ENCODE measurements at regions not wholly inside any gene's neighbourhood (a gene's known extent, or its start where the extent isn't known, plus 50 kb on each side); places are given as distances from the start of the nearest gene placed in this dataset.

DNA sequence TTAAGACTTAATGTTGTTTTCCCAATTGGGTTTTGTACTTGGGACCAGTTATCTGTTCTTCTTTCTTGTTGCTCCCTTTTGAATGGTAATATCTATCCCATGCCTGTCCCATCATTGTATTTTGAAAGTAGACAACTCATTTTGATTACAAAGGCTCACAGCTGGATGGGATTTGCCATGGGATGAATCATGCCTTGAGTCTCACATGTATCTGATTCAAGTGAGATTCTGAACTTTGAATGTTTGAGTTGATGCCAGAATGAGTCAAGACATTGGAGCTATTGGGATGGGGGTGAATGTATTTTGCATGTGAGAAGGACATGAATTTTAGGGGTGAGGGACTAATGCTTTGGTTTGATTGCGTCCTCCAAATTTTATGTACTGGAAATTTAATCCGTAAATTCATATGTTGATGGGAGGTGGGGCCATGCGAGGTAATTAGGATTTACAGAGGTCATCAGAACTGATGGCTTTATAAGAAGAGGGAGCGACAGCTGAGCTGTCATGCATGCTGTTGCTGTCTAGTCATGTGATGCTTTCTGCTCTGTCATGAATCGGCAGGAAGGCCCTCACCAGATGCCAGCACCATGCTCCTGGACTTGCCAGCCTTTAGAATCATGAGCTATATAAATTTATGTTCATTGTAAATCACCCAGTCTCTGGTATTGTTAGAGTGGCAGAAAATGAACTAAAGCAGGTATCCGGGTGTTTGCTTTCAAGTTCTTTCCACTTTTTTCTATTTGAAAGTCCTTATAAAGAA, 741.3 kb upstream of the RAB6C start:
- TF ChIP-seq POLR2A (IDR thresholded peaks at IDR 0.05; ENCODE audit: low read depth, low read length) (no peak), PAX5 (IDR thresholded peaks at IDR 0.05; ENCODE audit: insufficient read depth, low read length, severe bottlenecking) (no peak), POLR2AphosphoS5 (IDR thresholded peaks at IDR 0.05; ENCODE audit: low read depth, low read length) (no peak), SPI1 (IDR thresholded peaks at IDR 0.05; ENCODE audit: low read depth, low read length) (no peak), TAF1 (IDR thresholded peaks at IDR 0.05; ENCODE audit: low read depth, low read length) (no peak), POU2F2 (IDR thresholded peaks at IDR 0.05; ENCODE audit: low read depth, low read length) (no peak)
- FAIRE-seq (no peak), DNase-seq (ENCODE audit: insufficient read length, low spot score) (no peak)

GRCh38 chr2:129239141-129239540, 740.3 kb upstream of the RAB6C start:
- FAIRE-seq: no peak
- no peak for DNase-seq (ENCODE audit: insufficient read length, low spot score)
- TF ChIP-seq TAF1 (IDR thresholded peaks at IDR 0.05; ENCODE audit: low read depth, low read length): no peak

GRCh38 chr2:129240061-129240460, 739.4 kb upstream of the RAB6C start:
- FAIRE-seq: no peak
- TF ChIP-seq TAF1 (IDR thresholded peaks at IDR 0.05; ENCODE audit: low read depth, low read length): no peak
- no peak for TF ChIP-seq SPI1 (IDR thresholded peaks at IDR 0.05; ENCODE audit: low read depth, low read length)
- no peak for TF ChIP-seq POU2F2 (IDR thresholded peaks at IDR 0.05; ENCODE audit: low read depth, low read length)
- TF ChIP-seq POLR2A (IDR thresholded peaks at IDR 0.05; ENCODE audit: low read depth, low read length): no peak
- no peak for TF ChIP-seq PAX5 (IDR thresholded peaks at IDR 0.05; ENCODE audit: insufficient read depth, low read length, severe bottlenecking)
- no peak for TF ChIP-seq POLR2AphosphoS5 (IDR thresholded peaks at IDR 0.05; ENCODE audit: low read depth, low read length)
- no peak for DNase-seq (ENCODE audit: insufficient read length, low spot score)

GRCh38 chr2:129242269-129242668, 737.2 kb upstream of the RAB6C start:
- TF ChIP-seq POU2F2 (IDR thresholded peaks at IDR 0.05; ENCODE audit: low read depth, low read length) (no peak), POLR2AphosphoS5 (IDR thresholded peaks at IDR 0.05; ENCODE audit: low read depth, low read length) (no peak), POLR2A (IDR thresholded peaks at IDR 0.05; ENCODE audit: low read depth, low read length) (no peak), PAX5 (IDR thresholded peaks at IDR 0.05; ENCODE audit: insufficient read depth, low read length, severe bottlenecking) (no peak), TAF1 (IDR thresholded peaks at IDR 0.05; ENCODE audit: low read depth, low read length) (no peak), SPI1 (IDR thresholded peaks at IDR 0.05; ENCODE audit: low read depth, low read length) (no peak)
- FAIRE-seq (no peak), DNase-seq (ENCODE audit: insufficient read length, low spot score) (no peak)

DNA sequence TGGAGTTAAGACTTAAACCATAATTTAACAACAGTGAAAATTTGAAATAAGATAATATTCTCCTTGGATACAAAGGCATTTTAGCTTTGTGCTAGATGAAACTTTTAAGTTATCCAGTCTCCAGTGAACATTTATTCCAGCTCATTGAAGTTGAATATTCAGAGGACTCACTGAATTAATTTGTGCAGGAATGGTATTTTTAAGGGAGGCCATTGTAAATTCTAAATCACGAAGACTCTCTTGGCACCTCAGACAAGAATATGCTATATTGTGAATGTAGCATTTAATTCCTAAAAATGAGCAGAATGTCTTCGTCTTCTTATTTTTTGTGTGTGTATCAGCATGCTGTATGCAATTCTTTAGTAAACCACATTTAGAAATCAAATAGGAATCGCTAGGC, 731.7 kb upstream of the RAB6C start:
- DNase-seq (ENCODE audit: insufficient read length, low spot score): no peak
- FAIRE-seq: no peak
- TF ChIP-seq TAF1 (IDR thresholded peaks at IDR 0.05; ENCODE audit: low read depth, low read length) (no peak), SPI1 (IDR thresholded peaks at IDR 0.05; ENCODE audit: low read depth, low read length) (no peak), PAX5 (IDR thresholded peaks at IDR 0.05; ENCODE audit: insufficient read depth, low read length, severe bottlenecking) (no peak), POLR2A (IDR thresholded peaks at IDR 0.05; ENCODE audit: low read depth, low read length) (no peak)

- FAIRE-seq: no peak
- no peak for DNase-seq (ENCODE audit: insufficient read length, low spot score)
- TF ChIP-seq PAX5 (IDR thresholded peaks at IDR 0.05; ENCODE audit: insufficient read depth, low read length, severe bottlenecking) (no peak), SPI1 (IDR thresholded peaks at IDR 0.05; ENCODE audit: low read depth, low read length) (no peak), POU2F2 (IDR thresholded peaks at IDR 0.05; ENCODE audit: low read depth, low read length) (no peak), POLR2A (IDR thresholded peaks at IDR 0.05; ENCODE audit: low read depth, low read length) (no peak), POLR2AphosphoS5 (IDR thresholded peaks at IDR 0.05; ENCODE audit: low read depth, low read length) (no peak), TAF1 (IDR thresholded peaks at IDR 0.05; ENCODE audit: low read depth, low read length) (no peak)
Observed at GRCh38 chr2:129248198-129248597, 731.3 kb upstream of the RAB6C start.

- no peak for FAIRE-seq
Observed at GRCh38 chr2:129252781-129253460, 726.5 kb upstream of the RAB6C start.

DNA sequence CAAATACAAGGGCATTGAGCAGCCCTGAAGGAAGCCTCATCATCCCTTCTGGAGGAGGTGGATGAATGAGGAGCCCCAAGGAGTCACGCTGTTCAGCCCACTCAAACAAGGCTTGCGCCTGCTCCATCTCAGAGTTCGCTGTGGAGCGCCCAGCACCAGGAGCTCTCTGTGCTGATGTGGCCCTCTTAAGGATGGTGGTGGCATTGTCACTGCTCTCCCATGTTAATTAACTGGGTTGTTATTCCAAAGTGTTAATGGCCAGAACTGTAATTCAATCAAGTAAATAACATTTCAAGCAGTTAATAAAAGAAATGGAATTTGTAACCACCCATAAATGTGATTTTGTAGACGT, 726.0 kb upstream of the RAB6C start:
- TF ChIP-seq TAF1 (IDR thresholded peaks at IDR 0.05; ENCODE audit: low read depth, low read length) (no peak), PAX5 (IDR thresholded peaks at IDR 0.05; ENCODE audit: insufficient read depth, low read length, severe bottlenecking) (no peak), POLR2AphosphoS5 (IDR thresholded peaks at IDR 0.05; ENCODE audit: low read depth, low read length) (no peak), SPI1 (IDR thresholded peaks at IDR 0.05; ENCODE audit: low read depth, low read length) (no peak), POU2F2 (IDR thresholded peaks at IDR 0.05; ENCODE audit: low read depth, low read length) (no peak), POLR2A (IDR thresholded peaks at IDR 0.05; ENCODE audit: low read depth, low read length) (no peak)
- DNase-seq (ENCODE audit: insufficient read length, low spot score): no peak
- no peak for FAIRE-seq

More at GRCh38 chr2:129252781-129253460, 726.5 kb upstream of the RAB6C start:
- TF ChIP-seq POLR2AphosphoS5 (IDR thresholded peaks at IDR 0.05; ENCODE audit: low read depth, low read length) (no peak), PAX5 (IDR thresholded peaks at IDR 0.05; ENCODE audit: insufficient read depth, low read length, severe bottlenecking) (no peak), POLR2A (IDR thresholded peaks at IDR 0.05; ENCODE audit: low read depth, low read length) (no peak), POU2F2 (IDR thresholded peaks at IDR 0.05; ENCODE audit: low read depth, low read length) (no peak), TAF1 (IDR thresholded peaks at IDR 0.05; ENCODE audit: low read depth, low read length) (no peak), SPI1 (IDR thresholded peaks at IDR 0.05; ENCODE audit: low read depth, low read length) (no peak)
- DNase-seq (ENCODE audit: insufficient read length, low spot score): no peak

DNA sequence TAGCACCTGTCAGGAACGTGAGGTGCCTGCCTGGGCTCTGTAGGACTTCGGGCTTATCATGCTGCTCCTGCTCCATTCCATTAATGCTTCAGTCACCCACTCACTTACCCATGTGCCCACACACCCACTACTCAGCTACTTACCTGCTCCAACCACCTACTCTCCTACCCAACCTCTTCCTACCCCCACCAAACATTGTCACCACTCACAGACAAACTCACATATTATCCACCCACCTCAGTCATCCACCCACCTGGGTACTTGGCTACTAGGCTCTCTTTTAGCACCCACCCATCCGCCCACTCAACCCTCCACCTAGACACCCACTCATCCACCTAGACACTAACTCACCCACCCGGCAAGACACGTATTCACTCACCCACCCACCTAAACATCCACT, 724.7 kb upstream of the RAB6C start:
- DNase-seq (ENCODE audit: insufficient read length, low spot score): no peak
- FAIRE-seq: no peak
- no peak for TF ChIP-seq POLR2AphosphoS5 (IDR thresholded peaks at IDR 0.05; ENCODE audit: low read depth, low read length)
- TF ChIP-seq POLR2A (IDR thresholded peaks at IDR 0.05; ENCODE audit: low read depth, low read length): no peak
- TF ChIP-seq POU2F2 (IDR thresholded peaks at IDR 0.05; ENCODE audit: low read depth, low read length): no peak
- TF ChIP-seq SPI1 (IDR thresholded peaks at IDR 0.05; ENCODE audit: low read depth, low read length): no peak
- TF ChIP-seq TAF1 (IDR thresholded peaks at IDR 0.05; ENCODE audit: low read depth, low read length): no peak
- TF ChIP-seq PAX5 (IDR thresholded peaks at IDR 0.05; ENCODE audit: insufficient read depth, low read length, severe bottlenecking): no peak
